ENCODE measurements at regions not wholly inside any gene's neighbourhood (a gene's known extent, or its start where the extent isn't known, plus 50 kb on each side); places are given as distances from the start of the nearest gene placed in this dataset.
A peak's percentile ranks its signal among the peaks of the same experiment; 100 is the strongest.

DNA sequence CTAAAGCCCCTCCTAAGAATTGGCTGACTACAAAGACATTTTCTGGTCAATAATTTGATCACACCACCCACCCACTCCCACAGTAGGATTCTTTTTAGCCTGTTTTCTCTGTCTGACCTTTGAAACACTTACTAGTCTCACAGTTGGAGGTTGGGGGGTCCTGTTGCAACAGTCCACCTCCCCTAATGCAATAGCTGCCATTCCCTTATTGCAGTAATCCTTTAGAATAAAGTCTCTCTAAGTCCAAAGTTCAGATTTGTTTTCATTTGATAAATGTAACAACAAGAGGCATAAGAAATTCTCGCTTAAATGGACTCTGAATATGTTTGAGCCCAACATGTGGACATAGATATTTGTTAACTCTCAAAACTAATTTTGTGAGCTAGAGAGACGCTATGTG, 1326.8 kb upstream of the TMEFF2 start:
- in situ Hi-C loops (cut with HindIII; ENCODE audit: low pct_unique_long_range_greater_than_20kb, low sequenced_read_pairs) = no loop called here

DNA sequence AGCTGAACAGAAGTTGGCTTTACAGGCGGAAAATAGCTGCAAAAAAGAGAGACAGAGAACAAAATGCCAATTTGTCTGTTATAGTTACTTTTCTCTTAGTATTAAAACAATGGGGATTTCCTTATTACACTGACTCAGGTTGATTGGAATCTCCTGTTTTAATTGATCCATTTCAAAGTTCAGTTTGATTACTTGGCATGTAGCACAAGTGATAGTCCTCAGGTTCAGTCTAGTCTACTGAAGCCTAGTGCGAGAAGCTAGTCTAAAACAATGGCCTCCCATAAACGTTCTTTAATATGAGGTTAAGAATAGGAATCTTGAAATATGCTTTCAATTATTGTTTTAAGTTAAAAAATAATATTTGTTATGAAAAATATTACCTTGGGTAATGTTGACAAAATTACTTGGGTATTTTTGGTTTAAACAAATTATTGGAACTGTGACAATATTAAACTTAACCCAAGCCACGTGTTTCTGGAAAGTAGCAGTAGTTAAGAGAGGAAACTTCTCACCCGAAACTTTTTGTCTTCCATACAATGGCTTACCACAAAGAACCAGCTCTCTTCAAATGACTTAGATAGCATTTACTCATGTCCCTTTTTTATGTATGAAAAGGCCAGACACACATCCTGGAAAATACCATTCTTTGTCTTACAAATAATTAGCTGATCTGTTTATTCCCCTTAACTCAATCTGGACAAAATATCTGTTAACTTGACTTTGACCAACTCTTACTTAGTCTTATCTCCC, 1326.2 kb upstream of the TMEFF2 start:
- in situ Hi-C loops (cut with HindIII; ENCODE audit: low pct_unique_long_range_greater_than_20kb, low sequenced_read_pairs) = no loop called here

More for the DNA sequence above, 1326.8 kb upstream of the TMEFF2 start:
- no peak for DNase-seq (ENCODE audit: low read depth, low spot score)

GRCh38 chr2:193518041-193518817, 1323.5 kb upstream of the TMEFF2 start:
- DNase-seq (ENCODE audit: low read depth, low spot score) = no peak
- in situ Hi-C loops (cut with HindIII; ENCODE audit: low pct_unique_long_range_greater_than_20kb, low sequenced_read_pairs) = no loop called here

More for the DNA sequence above, 1326.2 kb upstream of the TMEFF2 start:
- no peak for DNase-seq (ENCODE audit: low read depth, low spot score)

DNA sequence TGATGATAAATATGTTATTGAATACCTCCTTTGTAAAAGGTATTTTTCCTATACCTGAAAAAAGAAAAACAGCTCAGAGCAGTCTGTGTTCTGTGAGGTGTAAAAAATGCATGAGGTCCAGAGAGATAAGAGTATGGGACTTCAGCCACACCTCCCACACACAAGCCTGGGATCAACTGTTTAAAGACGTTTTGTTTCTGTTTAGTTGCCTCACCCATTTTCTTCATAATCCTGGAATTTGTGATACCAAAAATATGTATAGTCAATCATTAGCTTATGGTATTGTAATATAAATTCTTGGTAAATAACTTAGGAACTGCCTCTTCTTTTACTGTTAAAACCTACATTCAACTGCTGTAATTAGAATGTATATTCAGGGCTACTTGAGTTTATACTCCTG, 1322.9 kb upstream of the TMEFF2 start:
- no peak for DNase-seq (ENCODE audit: low read depth, low spot score)
- in situ Hi-C loops (cut with HindIII; ENCODE audit: low pct_unique_long_range_greater_than_20kb, low sequenced_read_pairs) = no loop called here

- DNase-seq (ENCODE audit: low read depth, low spot score) = no peak
- in situ Hi-C loops (cut with HindIII; ENCODE audit: low pct_unique_long_range_greater_than_20kb, low sequenced_read_pairs) = no loop called here
Observed at GRCh38 chr2:193506035-193506434, 1311.3 kb upstream of the TMEFF2 start.

GRCh38 chr2:193505620-193506019, 1310.9 kb upstream of the TMEFF2 start:
- in situ Hi-C loops (cut with HindIII; ENCODE audit: low pct_unique_long_range_greater_than_20kb, low sequenced_read_pairs) = no loop called here
- DNase-seq (ENCODE audit: low read depth, low spot score) = no peak

- in situ Hi-C loops (cut with HindIII; ENCODE audit: low pct_unique_long_range_greater_than_20kb, low sequenced_read_pairs) = no loop called here
- DNase-seq (ENCODE audit: low read depth, low spot score) = peak; percentile 67
Observed at GRCh38 chr2:193502363-193503035, 1307.8 kb upstream of the TMEFF2 start.

DNA sequence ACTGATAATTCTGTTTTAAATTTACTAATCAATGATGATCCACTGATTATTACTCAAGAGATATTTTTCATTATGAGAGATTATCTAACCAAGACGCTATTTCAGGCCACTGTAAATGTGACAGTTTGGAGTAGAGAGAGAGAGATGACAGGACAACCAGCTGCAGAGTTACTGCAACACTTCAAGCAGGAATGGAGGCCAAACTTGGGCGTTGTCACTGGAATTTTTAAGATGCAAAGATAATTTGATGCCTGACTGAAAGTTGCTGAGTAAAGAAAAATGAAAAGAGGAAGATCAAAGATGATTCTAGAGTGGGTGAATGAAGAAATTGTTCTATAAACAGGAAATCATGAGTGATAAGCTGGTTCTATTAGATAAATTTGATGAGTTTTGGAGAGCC, 1302.1 kb upstream of the TMEFF2 start:
- in situ Hi-C loops (cut with HindIII; ENCODE audit: low pct_unique_long_range_greater_than_20kb, low sequenced_read_pairs) = no loop called here
- no peak for DNase-seq (ENCODE audit: low read depth, low spot score)

DNA sequence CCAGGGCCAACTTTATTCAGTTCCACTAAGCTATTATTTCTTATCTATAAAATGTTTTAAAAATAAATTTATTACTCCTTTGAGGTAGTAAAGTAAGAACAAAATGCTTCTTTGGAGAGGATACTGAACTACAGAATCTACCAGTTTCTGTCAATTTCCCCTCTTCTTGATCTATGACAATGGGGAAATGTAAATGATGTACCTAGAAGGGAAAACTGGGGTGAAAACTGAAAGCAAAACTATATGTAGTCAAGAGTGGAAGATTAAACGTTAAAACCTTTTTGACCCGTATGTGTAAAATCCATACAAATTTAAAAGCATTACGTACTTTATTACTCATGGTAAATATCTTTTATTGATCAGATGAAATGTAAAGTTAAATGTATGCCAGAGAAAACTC, 1287.8 kb upstream of the TMEFF2 start:
- in situ Hi-C loops (cut with HindIII; ENCODE audit: low pct_unique_long_range_greater_than_20kb, low sequenced_read_pairs) = no loop called here
- no peak for DNase-seq (ENCODE audit: low read depth, low spot score)

GRCh38 chr2:193480187-193480586, 1285.5 kb upstream of the TMEFF2 start:
- in situ Hi-C loops (cut with HindIII; ENCODE audit: low pct_unique_long_range_greater_than_20kb, low sequenced_read_pairs) = no loop called here

GRCh38 chr2:193476171-193476800, 1281.6 kb upstream of the TMEFF2 start:
- DNase-seq (ENCODE audit: low read depth, low spot score) = no peak
- in situ Hi-C loops (cut with HindIII; ENCODE audit: low pct_unique_long_range_greater_than_20kb, low sequenced_read_pairs) = no loop called here

More at GRCh38 chr2:193480187-193480586, 1285.5 kb upstream of the TMEFF2 start:
- no peak for DNase-seq (ENCODE audit: low read depth, low spot score)

DNA sequence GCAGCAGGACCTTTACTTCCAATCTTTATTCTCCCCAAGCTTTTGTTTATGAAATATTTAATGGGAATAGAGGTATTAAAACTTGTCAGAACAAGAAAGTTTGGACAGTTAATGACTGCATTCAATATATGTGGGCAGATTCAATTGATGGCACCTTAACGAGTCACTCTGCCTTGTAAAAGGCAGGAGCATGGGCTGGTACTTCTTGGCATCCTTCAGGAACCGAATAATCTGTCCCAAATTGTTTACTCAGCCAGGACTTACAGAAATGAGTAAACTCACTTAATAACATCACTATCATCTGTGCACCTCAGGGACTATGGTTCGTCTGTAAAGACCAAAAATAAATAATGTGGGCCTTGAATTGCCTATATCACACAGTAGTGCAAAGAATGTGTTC, 1280.3 kb upstream of the TMEFF2 start:
- in situ Hi-C loops (cut with HindIII; ENCODE audit: low pct_unique_long_range_greater_than_20kb, low sequenced_read_pairs) = no loop called here
- no peak for DNase-seq (ENCODE audit: low read depth, low spot score)

DNA sequence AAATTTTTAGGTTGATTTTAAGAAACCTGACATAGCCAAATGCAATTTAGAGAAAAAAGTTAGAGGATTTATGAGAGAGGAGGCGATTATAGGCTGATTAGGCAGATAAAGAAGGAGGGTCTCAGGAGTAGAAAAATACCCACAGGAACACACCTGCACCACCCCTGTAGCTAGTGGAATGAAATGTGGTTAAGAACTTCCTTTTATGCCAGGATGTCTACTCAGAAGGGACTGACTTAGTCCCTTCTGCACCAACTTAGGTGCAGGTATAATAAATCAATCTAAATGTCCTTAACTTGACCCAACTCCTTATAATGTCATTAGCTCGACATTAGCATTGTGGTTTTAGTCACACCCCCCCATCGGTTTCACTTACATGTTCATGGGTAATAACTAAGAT, 1274.5 kb upstream of the TMEFF2 start:
- no peak for DNase-seq (ENCODE audit: low read depth, low spot score)
- in situ Hi-C loops (cut with HindIII; ENCODE audit: low pct_unique_long_range_greater_than_20kb, low sequenced_read_pairs) = no loop called here

DNA sequence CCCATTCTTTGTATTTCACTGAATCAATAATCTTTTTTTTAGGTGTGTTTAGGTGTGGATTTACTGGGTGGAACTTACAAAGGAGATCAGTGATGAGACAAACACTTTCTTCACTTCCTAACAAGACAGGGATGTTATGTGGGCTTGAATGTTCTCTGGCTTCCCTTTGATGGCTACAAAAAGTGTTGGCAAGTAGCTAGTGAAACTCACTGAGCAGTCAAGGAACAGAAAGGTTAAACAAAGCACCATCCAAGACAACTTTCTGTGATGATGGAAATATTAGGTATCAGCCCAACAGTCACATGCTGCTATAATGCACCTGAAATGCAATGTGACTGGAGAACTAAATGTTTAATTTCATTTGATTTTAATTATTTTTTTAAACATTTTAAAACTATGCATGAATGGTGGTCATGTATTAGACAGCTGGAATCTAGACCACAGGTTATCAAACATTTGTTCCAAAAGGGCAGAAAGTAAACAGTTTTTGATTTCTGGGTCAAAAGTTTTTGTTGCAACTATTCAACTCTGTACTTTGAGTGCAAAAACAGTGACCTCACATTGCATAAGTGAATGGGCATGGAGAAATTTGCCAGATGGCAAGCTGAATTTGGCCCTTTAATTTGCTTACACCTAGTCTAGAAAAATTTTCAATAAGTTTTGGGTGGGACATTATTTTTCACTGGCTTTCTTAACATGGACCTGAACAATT, 1272.7 kb upstream of the TMEFF2 start:
- in situ Hi-C loops (cut with HindIII; ENCODE audit: low pct_unique_long_range_greater_than_20kb, low sequenced_read_pairs) = no loop called here
- no peak for DNase-seq (ENCODE audit: low read depth, low spot score)

DNA sequence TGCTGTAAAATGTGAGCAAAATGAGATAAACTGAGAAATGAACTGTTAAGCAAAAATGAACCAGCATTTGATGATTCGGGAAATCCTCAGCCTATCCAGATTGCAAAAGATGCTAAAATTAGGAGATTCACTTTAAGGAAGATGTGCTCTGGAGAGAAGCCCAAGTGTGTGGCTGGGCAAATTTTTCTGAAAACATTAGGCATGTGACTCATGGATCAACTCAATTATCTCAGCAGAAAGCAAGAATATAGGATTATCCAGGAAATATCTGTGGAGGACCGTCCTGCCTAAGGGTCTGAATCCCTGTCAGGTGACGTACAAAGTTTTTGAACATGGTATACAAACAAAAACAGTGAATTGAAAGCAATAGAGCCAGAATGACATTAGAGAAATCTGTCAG, 1268.3 kb upstream of the TMEFF2 start:
- in situ Hi-C loops (cut with HindIII; ENCODE audit: low pct_unique_long_range_greater_than_20kb, low sequenced_read_pairs) = no loop called here
- no peak for DNase-seq (ENCODE audit: low read depth, low spot score)

DNA sequence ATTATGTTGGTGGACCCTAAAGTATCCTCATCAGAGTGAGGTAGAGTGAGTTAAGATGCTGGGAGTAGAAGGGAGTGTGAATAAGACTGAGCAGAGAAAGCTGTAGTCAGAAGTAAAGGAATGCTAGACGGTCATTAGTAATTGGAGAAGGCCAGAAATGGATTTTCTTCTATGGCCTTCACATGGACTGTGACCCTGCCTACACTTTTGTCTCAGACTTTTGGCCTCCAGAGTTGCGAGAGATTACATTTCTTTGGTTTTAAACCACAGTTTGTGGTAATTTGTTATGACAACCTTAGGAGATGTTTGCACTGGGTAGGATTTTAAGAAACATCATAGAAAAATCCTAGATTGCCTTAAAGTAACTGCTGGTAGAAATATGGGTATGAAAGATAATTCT, 1267.7 kb upstream of the TMEFF2 start:
- in situ Hi-C loops (cut with HindIII; ENCODE audit: low pct_unique_long_range_greater_than_20kb, low sequenced_read_pairs) = no loop called here
- no peak for DNase-seq (ENCODE audit: low read depth, low spot score)

DNA sequence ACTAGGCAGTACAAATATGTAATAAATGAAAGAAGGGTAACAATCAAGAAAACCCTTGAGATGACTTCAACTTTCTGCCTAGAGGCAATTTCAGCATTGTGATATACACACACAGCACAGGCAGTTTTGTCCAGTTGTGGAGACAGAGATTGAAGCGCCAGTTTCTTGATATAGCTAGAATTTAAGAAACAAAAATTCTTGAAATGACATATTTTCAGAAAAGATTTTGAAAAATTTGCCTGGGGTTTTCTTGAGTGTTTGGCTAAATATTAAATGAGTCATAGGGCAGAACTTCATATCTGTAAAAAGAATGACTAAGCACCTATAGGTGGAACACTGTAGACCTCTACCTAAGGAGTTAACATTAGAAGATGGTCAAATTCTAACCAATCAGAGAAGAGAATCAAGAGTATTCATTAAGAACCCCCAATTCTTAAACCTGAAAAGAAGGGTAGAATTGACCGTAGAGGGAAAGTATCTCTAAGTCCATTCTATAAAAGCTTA, 1266.8 kb upstream of the TMEFF2 start:
- DNase-seq (ENCODE audit: low read depth, low spot score) = no peak
- in situ Hi-C loops (cut with HindIII; ENCODE audit: low pct_unique_long_range_greater_than_20kb, low sequenced_read_pairs) = no loop called here
